ENCODE measurements at regions not wholly inside any gene's neighbourhood (a gene's known extent, or its start where the extent isn't known, plus 50 kb on each side); places are given as distances from the start of the nearest gene placed in this dataset.
"Not testable (repeated sequence)": the region's sequence is repeated elsewhere in the genome, so short reads cannot be mapped to it uniquely, and the experiment has no call there.

GRCh38 chr6:165794179-165794601 lies 131.1 kb upstream of the PDE10A start:
- no peak for DNase-seq (ENCODE audit: low spot score)

GRCh38 chr6:165793287-165793825 lies 130.3 kb upstream of the PDE10A start:
- DNase-seq (ENCODE audit: low spot score): no peak

GRCh38 chr6:165791876-165792437 lies 128.9 kb upstream of the PDE10A start:
- no peak for DNase-seq (ENCODE audit: low spot score)

GRCh38 chr6:165791306-165791705 lies 128.3 kb upstream of the PDE10A start:
- no peak for DNase-seq (ENCODE audit: low spot score)

- no peak for DNase-seq (ENCODE audit: low spot score)
These were observed 119.8 kb upstream of the PDE10A start for GRCh38 chr6:165782812-165783211.

- DNase-seq (ENCODE audit: low spot score): no peak
These were observed 119.1 kb upstream of the PDE10A start for GRCh38 chr6:165782134-165782533.

GRCh38 chr6:165777680-165778079 lies 114.6 kb upstream of the PDE10A start:
- DNase-seq (ENCODE audit: low spot score): no peak

GRCh38 chr6:165776691-165777090 lies 113.7 kb upstream of the PDE10A start:
- no peak for DNase-seq (ENCODE audit: low spot score)

- DNase-seq (ENCODE audit: low spot score): no peak
These were observed 112.7 kb upstream of the PDE10A start for GRCh38 chr6:165775721-165776120.

GRCh38 chr6:165774903-165775601 lies 112.0 kb upstream of the PDE10A start:
- peak; percentile 65 for DNase-seq (ENCODE audit: low spot score)

- DNase-seq (ENCODE audit: low spot score): no peak
These were observed 107.5 kb upstream of the PDE10A start for GRCh38 chr6:165770397-165771082.

GRCh38 chr6:165769884-165770283 lies 106.8 kb upstream of the PDE10A start:
- no peak for DNase-seq (ENCODE audit: low spot score)

- DNase-seq (ENCODE audit: low spot score): no peak
These were observed 106.4 kb upstream of the PDE10A start for GRCh38 chr6:165769401-165769800.

GRCh38 chr6:165768961-165769360 lies 105.9 kb upstream of the PDE10A start:
- no peak for DNase-seq (ENCODE audit: low spot score)

- DNase-seq (ENCODE audit: low spot score): no peak
These were observed 104.2 kb upstream of the PDE10A start for GRCh38 chr6:165767228-165767627.

GRCh38 chr6:165766457-165766856 lies 103.4 kb upstream of the PDE10A start:
- no peak for DNase-seq (ENCODE audit: low spot score)

GRCh38 chr6:165766026-165766425 lies 103.0 kb upstream of the PDE10A start:
- no peak for DNase-seq (ENCODE audit: low spot score)

GRCh38 chr6:165765256-165765655 lies 102.2 kb upstream of the PDE10A start:
- DNase-seq (ENCODE audit: low spot score): not testable (repeated sequence)

GRCh38 chr6:165762876-165763275 lies 99.8 kb upstream of the PDE10A start:
- DNase-seq (ENCODE audit: low spot score): no peak

GRCh38 chr6:165762125-165762524 lies 99.1 kb upstream of the PDE10A start:
- no peak for DNase-seq (ENCODE audit: low spot score)

GRCh38 chr6:165760803-165761185 lies 97.8 kb upstream of the PDE10A start:
- no peak for DNase-seq (ENCODE audit: low spot score)

- no peak for DNase-seq (ENCODE audit: low spot score)
These were observed 97.2 kb upstream of the PDE10A start for GRCh38 chr6:165760126-165760802.
